Tibial nerve (tissue), 4 donors: ENCODE measurements at regions not wholly inside any gene's neighbourhood (a gene's known extent, or its start where the extent isn't known, plus 50 kb on each side); places are given as distances from the start of the nearest gene placed in this dataset.
"Not testable (repeated sequence)": the region's sequence is repeated elsewhere in the genome, so short reads cannot be mapped to it uniquely, and the experiment has no call there.

Experiments
- DNase-seq, 2 donors: peaks; one replicate each; pipeline ENCODE4 v3.0.0-alpha.2; 2019; ENCODE audit warnings: low spot score in 2 of 2
- H3K27ac ChIP-seq, 4 donors: fragments of 200-600 bp; sonication (generic) in 3 of 4; one replicate each; pipeline ENCODE4 v1.5.1; 2017 to 2019; ENCODE audit warnings: mild to moderate bottlenecking in 1 of 4
- H3K27me3 ChIP-seq, 2 donors: fragments of 200-600 bp; sonication (generic) in 1 of 2; one replicate each; pipeline versions ENCODE4 v1.5.1 to v1.6.0; 2017 to 2019
- H3K36me3 ChIP-seq, 3 donors: fragments of 200-600 bp; sonication (generic); one replicate each; pipeline ENCODE4 v1.5.1; 2018 to 2019
- H3K4me1 ChIP-seq, 4 donors: fragments of 200-600 bp; sonication (generic) in 3 of 4; one replicate each; pipeline ENCODE4 v1.5.1; 2017 to 2019
- H3K4me3 ChIP-seq, 4 donors: fragments of 200-600 bp; sonication (generic) in 3 of 4; one replicate each; pipeline ENCODE4 v1.5.1; 2017 to 2019; ENCODE audit warnings: mild to moderate bottlenecking in 1 of 4, moderate library complexity in 1 of 4
- H3K9me3 ChIP-seq, 4 donors: fragments of 200-600 bp; sonication (generic) in 3 of 4; one replicate each; pipeline ENCODE4 v1.5.1; 2017 to 2019
- EP300 ChIP-seq, 2 donors: sonication (generic); formaldehyde crosslinking; IDR thresholded peaks; one replicate each; pipeline ENCODE4 v1.6.1; 2017; ENCODE audit warnings: antibody characterized with exemption in 2 of 2, mild to moderate bottlenecking in 1 of 2
- POLR2A ChIP-seq, 2 donors: fragments of 450-650 bp; IDR thresholded peaks; one replicate each; pipeline ENCODE4 v1.6.1; 2017; ENCODE audit warnings: antibody characterized with exemption in 2 of 2, mild to moderate bottlenecking in 2 of 2, moderate library complexity in 2 of 2
- WGBS, 2 donors: methylation state at CpG; one replicate each; pipeline ENCODE4 v1.1.5; 2018; 5-methylcytosine and 5-hydroxymethylcytosine counted together
- TF ChIP-seq, protein P1 (sequence below), 5 experiments: fragments of 200-600 bp in 3 of 5; fragments of 450-650 bp in 2 of 5; sonication (generic) in 3 of 5; IDR thresholded peaks; one replicate each; pipeline ENCODE4 v1.5.1; 2016 to 2019; ENCODE audit warnings: antibody characterized with exemption in 5 of 5, mild to moderate bottlenecking in 3 of 5, moderate library complexity in 2 of 5

DNA sequence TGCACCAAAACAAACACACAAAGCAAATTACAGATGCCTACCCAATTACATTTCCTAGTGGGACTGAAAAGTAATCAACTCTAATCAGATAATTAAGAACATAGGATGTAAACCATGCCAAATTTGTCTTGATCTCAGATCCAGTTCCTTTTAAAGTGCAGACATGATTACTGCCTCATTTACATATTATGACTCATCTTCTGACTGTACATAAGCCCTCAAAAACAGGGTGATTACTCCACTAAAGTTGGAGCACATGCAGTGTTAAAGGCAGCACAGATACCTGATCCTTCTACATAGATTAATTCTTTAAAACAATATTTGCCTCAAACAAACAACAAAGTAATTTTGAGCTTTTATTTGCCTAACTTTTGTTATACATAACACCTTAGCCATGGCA is 337.2 kb downstream of the RPS29 start:
- Histone ChIP-seq H3K4me3 (no peak overlapping the region), H3K27me3 (no peaks in the 10 kb centered on the region), H3K27ac (no peak overlapping the region), H3K9me3 (peaks cover 0 to 2% (median 0%) of the 10 kb centered on the region in 4 donors), H3K36me3 (no peaks in the 10 kb centered on the region), H3K4me1 (no peaks in the 10 kb centered on the region)
- TF ChIP-seq EP300 (IDR thresholded peaks at IDR 0.05) (no peak), POLR2A (IDR thresholded peaks at IDR 0.05) (no peak)
- TF ChIP-seq, protein P1, sequence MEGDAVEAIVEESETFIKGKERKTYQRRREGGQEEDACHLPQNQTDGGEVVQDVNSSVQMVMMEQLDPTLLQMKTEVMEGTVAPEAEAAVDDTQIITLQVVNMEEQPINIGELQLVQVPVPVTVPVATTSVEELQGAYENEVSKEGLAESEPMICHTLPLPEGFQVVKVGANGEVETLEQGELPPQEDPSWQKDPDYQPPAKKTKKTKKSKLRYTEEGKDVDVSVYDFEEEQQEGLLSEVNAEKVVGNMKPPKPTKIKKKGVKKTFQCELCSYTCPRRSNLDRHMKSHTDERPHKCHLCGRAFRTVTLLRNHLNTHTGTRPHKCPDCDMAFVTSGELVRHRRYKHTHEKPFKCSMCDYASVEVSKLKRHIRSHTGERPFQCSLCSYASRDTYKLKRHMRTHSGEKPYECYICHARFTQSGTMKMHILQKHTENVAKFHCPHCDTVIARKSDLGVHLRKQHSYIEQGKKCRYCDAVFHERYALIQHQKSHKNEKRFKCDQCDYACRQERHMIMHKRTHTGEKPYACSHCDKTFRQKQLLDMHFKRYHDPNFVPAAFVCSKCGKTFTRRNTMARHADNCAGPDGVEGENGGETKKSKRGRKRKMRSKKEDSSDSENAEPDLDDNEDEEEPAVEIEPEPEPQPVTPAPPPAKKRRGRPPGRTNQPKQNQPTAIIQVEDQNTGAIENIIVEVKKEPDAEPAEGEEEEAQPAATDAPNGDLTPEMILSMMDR (IDR thresholded peaks at IDR 0.05) = no peak
- DNase-seq = no peak

DNA sequence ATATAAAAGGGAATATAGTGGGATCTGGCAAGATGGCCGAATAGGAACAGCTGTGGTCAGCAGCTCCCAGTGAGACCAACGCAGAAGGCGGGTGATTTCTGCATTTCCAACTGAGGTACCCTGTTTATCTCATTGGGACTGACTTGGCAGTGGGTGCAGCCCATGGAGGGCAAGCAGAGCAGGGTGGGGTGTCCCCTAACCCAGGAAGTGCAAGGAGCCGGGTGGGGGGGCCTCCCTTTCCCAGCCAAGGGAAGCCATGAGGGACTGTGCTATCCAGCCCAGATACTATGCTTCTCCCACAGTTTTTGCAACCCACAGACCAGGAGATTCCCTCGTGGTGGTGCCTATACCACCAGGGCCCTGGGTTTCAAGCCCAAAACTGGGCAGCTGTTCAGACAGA is 342.4 kb downstream of the RPS29 start:
- not testable (repeated sequence) for H3K9me3 ChIP-seq, H3K27me3 ChIP-seq, DNase-seq, H3K36me3 ChIP-seq, H3K4me3 ChIP-seq, H3K27ac ChIP-seq, H3K4me1 ChIP-seq
- 84 to 87% methylated on average over 5 of the region's 5 CpGs for WGBS, 2 donors

DNA sequence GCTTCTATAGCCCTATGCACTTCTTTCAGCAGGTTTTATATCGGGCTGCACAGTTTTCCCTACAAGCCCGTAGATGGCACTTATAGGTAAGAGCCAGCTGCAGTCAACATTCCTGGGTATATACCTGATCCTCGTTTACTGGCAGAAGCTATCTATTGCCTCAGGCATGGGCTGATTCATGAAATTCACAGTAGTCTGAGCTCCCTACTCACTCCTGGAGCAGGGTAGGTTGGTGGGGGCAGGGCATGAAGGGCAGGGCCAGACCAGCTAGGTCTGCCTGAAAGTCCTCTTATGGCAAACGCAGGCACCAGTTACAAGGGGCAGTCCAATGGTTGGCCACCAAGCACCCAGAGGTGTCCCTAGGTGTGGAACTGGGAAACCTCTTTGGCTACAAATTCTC is 345.8 kb downstream of the RPS29 start:
- H3K4me3 ChIP-seq = no peak overlapping the region
- peaks cover 0 to 23% (median 0%) of the 10 kb centered on the region in 4 donors for H3K9me3 ChIP-seq
- TF ChIP-seq POLR2A (IDR thresholded peaks at IDR 0.05) (no peak), EP300 (IDR thresholded peaks at IDR 0.05) (no peak)
- TF ChIP-seq, protein P1 (IDR thresholded peaks at IDR 0.05) = no peak
- H3K27me3 ChIP-seq = no peaks in the 10 kb centered on the region
- H3K36me3 ChIP-seq = no peaks in the 10 kb centered on the region
- DNase-seq = no peak
- no peaks in the 10 kb centered on the region for H3K4me1 ChIP-seq
- 78 to 84% methylated on average over 4 of the region's 4 CpGs for WGBS, 2 donors
- no peak overlapping the region for H3K27ac ChIP-seq

DNA sequence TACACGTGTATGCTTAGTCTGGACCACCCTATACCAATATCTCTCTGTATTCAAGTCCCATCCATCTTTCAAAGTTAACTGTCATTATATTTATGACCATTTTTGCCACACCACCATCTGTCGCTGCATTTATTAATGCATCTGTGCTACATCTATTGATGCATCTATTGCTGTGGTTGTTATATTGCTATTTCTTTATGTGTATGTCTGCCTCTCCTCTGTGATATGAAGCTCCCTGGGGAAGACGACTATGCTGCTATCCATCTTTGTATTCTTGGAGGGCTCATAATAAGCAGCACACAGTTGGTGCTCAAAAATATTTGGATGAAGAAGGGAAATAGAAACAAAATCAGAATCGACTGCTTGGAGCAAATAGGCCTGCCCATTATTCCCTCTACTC is 357.6 kb downstream of the RPS29 start:
- Histone ChIP-seq H3K27me3 (no peaks in the 10 kb centered on the region), H3K27ac (no peak overlapping the region), H3K36me3 (no peaks in the 10 kb centered on the region), H3K9me3 (peaks cover 0 to 7% (median 0%) of the 10 kb centered on the region in 4 donors), H3K4me3 (no peak overlapping the region), H3K4me1 (no peaks in the 10 kb centered on the region)
- TF ChIP-seq, protein P1 (IDR thresholded peaks at IDR 0.05) = no peak
- no peak for TF ChIP-seq POLR2A (IDR thresholded peaks at IDR 0.05)
- no peak for TF ChIP-seq EP300 (IDR thresholded peaks at IDR 0.05)
- DNase-seq = no peak
- WGBS, 2 donors = 80% methylated on average over 4 of the region's 4 CpGs

DNA sequence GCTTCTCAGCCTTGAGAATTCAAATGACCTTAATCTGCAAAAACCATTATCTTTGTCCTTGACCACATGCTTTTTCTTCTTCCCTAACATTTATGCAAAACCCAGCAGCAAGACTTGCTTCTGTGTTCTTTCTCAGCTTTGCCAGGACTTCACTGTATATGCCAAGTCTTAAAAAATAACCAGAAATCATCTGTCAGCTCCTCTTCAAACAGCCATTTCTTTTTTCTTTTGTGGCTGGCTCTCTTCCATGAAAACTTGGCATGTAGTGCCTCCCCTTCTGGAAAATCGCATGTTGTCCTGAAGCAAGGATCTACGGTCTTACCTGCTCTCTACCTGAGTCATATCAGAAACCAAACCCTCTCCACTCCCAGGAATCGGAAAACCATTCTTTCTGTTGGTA is 364.9 kb downstream of the RPS29 start:
- WGBS, 2 donors = 76 to 89% methylated on average over 3 of the region's 3 CpGs
- H3K27ac ChIP-seq = no peak overlapping the region
- H3K36me3 ChIP-seq = no peaks in the 10 kb centered on the region
- H3K4me1 ChIP-seq = no peaks in the 10 kb centered on the region
- H3K4me3 ChIP-seq = no peak overlapping the region
- H3K9me3 ChIP-seq = peaks cover 0 to 2% (median 0%) of the 10 kb centered on the region in 4 donors
- no peak for TF ChIP-seq EP300 (IDR thresholded peaks at IDR 0.05)
- TF ChIP-seq POLR2A (IDR thresholded peaks at IDR 0.05) = no peak
- TF ChIP-seq, protein P1 (IDR thresholded peaks at IDR 0.05) = no peak
- H3K27me3 ChIP-seq = no peaks in the 10 kb centered on the region
- no peak for DNase-seq

DNA sequence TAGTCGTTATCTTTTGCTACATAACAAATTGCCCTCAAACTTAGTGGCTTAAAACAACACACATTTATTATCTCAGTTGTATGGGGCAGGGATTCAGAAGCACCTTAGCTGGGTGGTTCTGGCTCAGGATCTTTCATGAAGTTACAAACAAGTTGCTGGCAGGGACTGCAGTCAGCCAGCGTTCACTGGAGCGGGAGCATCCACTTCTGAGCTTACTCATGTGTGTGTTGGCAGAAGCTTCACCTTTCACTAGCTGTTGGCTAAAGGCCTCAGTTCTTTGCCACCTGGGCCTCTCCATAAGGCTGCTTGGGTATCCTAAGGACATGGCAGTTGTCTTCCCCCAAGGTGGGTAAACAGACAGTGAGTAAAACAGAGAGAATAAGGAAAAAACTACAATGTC is 365.7 kb downstream of the RPS29 start:
- Histone ChIP-seq H3K27ac (no peak overlapping the region), H3K27me3 (no peaks in the 10 kb centered on the region), H3K9me3 (peaks cover 0 to 5% (median 0%) of the 10 kb centered on the region in 4 donors), H3K36me3 (no peaks in the 10 kb centered on the region), H3K4me3 (no peak overlapping the region), H3K4me1 (no peaks in the 10 kb centered on the region)
- 69 to 88% methylated on average over 3 of the region's 3 CpGs for WGBS, 2 donors
- DNase-seq = no peak
- TF ChIP-seq, protein P1 (IDR thresholded peaks at IDR 0.05) = no peak
- no peak for TF ChIP-seq POLR2A (IDR thresholded peaks at IDR 0.05)
- TF ChIP-seq EP300 (IDR thresholded peaks at IDR 0.05) = no peak
